ENCODE measurements at regions not wholly inside any gene's neighbourhood (a gene's known extent, or its start where the extent isn't known, plus 50 kb on each side); places are given as distances from the start of the nearest gene placed in this dataset.
"Not testable (repeated sequence)": the region's sequence is repeated elsewhere in the genome, so short reads cannot be mapped to it uniquely, and the experiment has no call there.

- DNase-seq (ENCODE audit: low spot score), result not testable (repeated sequence)
Measured at GRCh38 chr20:47890708-47891107, 105.4 kb upstream of the SULF2 start.

GRCh38 chr20:47889751-47890150 lies 104.5 kb upstream of the SULF2 start:
- DNase-seq (ENCODE audit: low spot score), result not testable (repeated sequence)

- no peak for DNase-seq (ENCODE audit: low spot score)
Measured at GRCh38 chr20:47888351-47888750, 103.1 kb upstream of the SULF2 start.

- no peak for DNase-seq (ENCODE audit: low spot score)
Measured at GRCh38 chr20:47887477-47888080, 102.3 kb upstream of the SULF2 start.

GRCh38 chr20:47887064-47887463 lies 101.8 kb upstream of the SULF2 start:
- no peak for DNase-seq (ENCODE audit: low spot score)

- DNase-seq (ENCODE audit: low spot score), result no peak
Measured at GRCh38 chr20:47886454-47887041, 101.3 kb upstream of the SULF2 start.

GRCh38 chr20:47885909-47886453 lies 100.7 kb upstream of the SULF2 start:
- no peak for DNase-seq (ENCODE audit: low spot score)

- DNase-seq (ENCODE audit: low spot score), result not testable (repeated sequence)
Measured at GRCh38 chr20:47883940-47884339, 98.7 kb upstream of the SULF2 start.

- DNase-seq (ENCODE audit: low spot score), result no peak
Measured at GRCh38 chr20:47883186-47883585, 97.9 kb upstream of the SULF2 start.

- no peak for DNase-seq (ENCODE audit: low spot score)
Measured at GRCh38 chr20:47879771-47880170, 94.5 kb upstream of the SULF2 start.

- peak; percentile 23 for DNase-seq (ENCODE audit: low spot score)
Measured at GRCh38 chr20:47878601-47879027, 93.3 kb upstream of the SULF2 start.

- DNase-seq (ENCODE audit: low spot score), result no peak
Measured at GRCh38 chr20:47876311-47877088, 91.2 kb upstream of the SULF2 start.

GRCh38 chr20:47875297-47876025 lies 90.2 kb upstream of the SULF2 start:
- peak; percentile 60 for DNase-seq (ENCODE audit: low spot score)

GRCh38 chr20:47872341-47872740 lies 87.1 kb upstream of the SULF2 start:
- DNase-seq (ENCODE audit: low spot score), result no peak

- DNase-seq (ENCODE audit: low spot score), result no peak
Measured at GRCh38 chr20:47870475-47870874, 85.2 kb upstream of the SULF2 start.

- no peak for DNase-seq (ENCODE audit: low spot score)
Measured at GRCh38 chr20:47868744-47869143, 83.5 kb upstream of the SULF2 start.

- no peak for DNase-seq (ENCODE audit: low spot score)
Measured at GRCh38 chr20:47868236-47868635, 83.0 kb upstream of the SULF2 start.

GRCh38 chr20:47867831-47868230 lies 82.5 kb upstream of the SULF2 start:
- DNase-seq (ENCODE audit: low spot score), result no peak

GRCh38 chr20:47866480-47866879 lies 81.2 kb upstream of the SULF2 start:
- no peak for DNase-seq (ENCODE audit: low spot score)

GRCh38 chr20:47865912-47866311 lies 80.6 kb upstream of the SULF2 start:
- DNase-seq (ENCODE audit: low spot score), result no peak

- no peak for DNase-seq (ENCODE audit: low spot score)
Measured at GRCh38 chr20:47865451-47865850, 80.2 kb upstream of the SULF2 start.

GRCh38 chr20:47863981-47864380 lies 78.7 kb upstream of the SULF2 start:
- no peak for DNase-seq (ENCODE audit: low spot score)
